ENCODE measurements at regions not wholly inside any gene's neighbourhood (a gene's known extent, or its start where the extent isn't known, plus 50 kb on each side); places are given as distances from the start of the nearest gene placed in this dataset.

DNA sequence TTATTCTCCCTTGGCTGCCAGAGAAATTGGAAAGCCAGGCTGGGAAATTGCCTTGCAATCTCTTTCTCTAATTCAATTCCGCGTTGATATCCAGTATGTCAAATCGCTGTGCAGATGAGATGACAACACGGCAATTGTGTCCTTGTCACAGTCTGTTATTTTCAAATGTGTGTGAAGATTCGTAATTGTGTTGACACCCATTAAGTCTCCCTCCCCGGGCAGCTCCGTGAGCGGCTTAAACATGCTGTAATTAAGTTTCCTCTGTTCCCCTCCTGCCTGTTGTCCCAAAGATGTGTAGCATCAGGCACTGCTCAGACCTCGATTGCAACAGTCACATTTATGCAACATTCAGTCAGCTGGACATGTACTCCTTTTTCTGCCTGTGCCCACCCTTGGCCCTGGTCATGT is 209.5 kb downstream of the LPIN1 start:
- DNase-seq, result no peak

DNA sequence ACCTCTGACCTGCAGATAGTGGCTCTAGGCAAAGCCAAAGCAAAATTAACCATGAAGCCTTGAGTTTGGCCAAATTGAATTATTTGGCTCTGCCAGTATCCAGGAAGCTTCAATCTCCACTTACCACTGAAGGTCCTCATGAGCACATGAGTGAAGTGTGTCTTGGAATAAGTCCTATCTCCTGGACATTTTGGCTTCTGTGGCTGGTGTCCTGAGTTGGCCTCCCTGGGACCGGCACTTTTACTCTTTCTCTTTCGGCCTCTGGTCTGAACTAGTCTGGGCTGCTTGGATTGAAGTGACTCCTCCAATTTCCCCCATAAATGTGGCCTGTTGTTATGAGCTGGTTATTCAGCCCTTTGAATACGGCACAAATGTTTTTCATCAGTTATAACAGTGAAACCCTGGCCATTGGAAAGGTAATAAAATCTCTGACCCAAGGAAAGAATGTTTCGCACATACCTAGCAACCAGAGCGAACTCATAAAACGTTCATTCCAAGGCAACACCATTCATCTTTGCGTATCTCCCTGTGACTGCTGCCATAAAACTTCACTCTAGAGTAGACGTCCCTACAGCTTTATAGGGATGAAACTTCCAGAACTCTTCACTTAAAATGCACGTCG is 216.4 kb downstream of the LPIN1 start:
- no peak for DNase-seq

DNA sequence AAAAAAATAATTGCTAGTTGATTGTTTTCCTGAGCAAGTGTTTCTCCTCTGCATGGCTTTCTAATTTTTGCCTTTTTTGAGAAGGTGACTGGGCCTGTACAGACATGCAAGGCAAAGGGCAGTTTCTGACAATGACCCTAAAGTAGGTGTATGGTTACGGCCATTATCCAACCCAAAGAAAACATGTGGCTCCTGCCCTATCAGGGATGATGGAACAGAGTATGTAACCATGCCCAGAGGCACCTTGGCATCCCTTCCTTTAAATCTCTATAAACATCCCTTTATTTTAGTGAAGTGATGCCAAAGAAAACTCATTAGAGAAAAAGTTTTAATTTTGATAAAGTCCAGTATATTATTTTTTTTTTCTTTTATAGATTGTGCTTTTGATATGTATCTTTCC is 217.5 kb downstream of the LPIN1 start:
- DNase-seq, result no peak

DNA sequence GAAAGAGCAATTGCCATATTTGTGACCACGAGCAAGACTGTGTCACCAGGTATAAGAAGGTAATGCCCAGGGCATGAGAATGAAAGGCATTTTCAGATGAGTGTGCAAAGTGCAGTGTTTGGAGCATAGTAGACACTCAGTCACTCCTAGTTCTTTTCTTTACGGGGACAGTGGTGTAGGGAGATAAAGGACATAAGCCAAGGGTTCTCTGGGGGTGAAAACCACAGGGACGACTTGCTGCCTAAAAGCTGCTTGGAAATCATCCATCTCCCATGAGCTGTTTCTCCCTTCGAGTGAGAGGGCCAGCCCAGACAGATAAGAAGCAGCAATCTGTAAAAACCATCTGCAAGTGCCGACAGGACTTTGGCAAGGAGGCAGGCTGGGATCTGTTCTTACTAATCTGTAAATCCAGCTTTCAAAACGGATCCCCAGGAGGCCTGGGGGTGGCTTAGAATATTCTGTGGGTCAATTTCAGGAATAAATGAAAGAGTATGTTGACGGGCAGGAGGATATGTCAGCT is 221.6 kb downstream of the LPIN1 start:
- no peak for DNase-seq

DNA sequence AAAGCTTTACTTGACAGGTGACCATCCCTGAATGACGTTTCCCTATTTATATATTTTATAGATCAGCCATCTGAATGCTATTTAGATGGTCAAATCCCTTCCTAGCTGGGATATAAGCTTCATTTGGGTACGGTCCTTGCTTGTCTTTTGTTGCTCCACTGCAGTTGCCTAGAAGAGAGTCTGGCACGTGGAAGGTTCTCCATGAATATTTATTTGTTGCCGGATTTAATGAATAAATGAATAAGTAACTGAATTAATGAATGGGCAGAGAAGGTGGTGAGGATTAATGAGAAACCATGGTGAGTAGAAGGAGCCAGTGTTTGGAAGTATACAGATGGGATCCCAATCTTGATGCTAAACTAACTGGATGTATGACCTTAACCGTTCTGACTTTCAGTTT is 222.1 kb downstream of the LPIN1 start:
- no peak for DNase-seq

DNA sequence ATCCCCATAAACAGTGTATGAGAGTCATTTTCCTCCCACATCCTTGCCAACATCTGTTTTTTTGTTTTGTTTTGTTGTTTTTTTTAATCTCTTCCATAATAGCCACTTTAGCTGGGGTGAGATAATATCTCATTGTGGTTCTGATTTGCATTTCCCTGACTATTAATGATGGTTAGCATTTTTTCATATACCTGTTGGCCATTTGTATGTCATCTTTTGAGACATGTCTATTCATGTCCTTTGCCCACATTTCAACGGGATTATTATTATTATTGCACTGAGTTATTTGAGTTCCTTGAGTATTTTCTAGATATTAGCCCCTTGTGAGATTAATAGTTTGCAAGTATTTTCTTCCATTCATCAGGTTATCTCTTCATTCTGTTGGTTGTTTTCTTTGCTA is 223.3 kb downstream of the LPIN1 start:
- no peak for DNase-seq

DNA sequence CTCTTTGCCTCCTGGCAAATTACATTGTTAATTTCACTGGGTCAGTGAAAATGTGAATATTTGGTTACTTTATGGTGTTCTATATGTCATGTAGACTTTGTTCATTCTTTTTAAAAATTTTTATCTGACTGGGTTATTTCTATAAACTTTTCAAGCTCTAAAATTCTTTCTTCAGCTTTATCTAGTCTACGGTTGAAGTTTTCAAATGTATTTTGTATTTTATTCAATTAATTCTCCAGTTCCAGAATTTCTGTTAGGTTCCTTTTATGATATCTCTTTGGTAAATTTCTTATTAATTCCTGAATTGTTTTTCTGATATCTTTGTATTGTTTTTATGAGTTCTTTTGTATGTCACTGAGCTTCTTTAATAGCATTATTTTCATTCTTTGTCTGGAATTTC is 228.1 kb downstream of the LPIN1 start:
- DNase-seq, result no peak

DNA sequence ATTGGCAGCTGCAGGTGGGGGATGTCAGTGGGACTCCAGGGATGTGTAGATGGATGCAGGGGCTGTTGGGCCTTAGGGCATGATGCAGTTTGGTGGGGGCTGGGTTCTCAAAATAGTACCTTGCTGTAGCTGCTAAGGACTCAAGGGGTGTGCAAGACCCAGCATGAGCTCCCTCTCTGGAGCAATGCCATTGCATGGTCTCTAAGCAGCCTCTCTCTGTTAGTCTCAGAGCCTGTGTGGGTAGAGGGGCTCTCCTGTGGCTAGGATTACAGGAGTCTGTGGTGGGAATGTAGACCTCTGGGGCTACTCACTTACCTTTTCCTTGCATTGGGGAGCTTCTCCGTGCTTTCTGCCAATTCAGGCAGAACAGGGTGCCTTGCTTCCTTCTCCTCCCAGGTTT is 228.9 kb downstream of the LPIN1 start:
- DNase-seq, result no peak

DNA sequence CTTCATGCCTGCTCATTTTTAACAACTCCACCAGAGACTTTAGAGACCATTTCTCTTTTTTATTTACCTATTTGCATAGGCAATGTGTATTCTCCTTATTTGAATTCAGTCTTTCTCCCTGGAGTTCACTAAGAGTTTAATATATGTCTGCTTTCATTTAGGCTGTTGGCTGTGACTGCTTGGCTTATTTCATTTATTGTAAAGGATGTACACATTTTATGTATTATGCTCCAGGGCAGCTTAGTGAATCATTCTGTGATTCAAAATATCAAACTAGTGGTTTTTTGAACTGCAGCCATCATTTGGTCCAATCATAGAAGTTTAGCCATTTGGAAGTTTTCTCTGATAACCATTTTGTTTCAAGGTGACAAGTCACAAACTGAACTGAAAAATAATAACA is 229.6 kb downstream of the LPIN1 start:
- no peak for DNase-seq

DNA sequence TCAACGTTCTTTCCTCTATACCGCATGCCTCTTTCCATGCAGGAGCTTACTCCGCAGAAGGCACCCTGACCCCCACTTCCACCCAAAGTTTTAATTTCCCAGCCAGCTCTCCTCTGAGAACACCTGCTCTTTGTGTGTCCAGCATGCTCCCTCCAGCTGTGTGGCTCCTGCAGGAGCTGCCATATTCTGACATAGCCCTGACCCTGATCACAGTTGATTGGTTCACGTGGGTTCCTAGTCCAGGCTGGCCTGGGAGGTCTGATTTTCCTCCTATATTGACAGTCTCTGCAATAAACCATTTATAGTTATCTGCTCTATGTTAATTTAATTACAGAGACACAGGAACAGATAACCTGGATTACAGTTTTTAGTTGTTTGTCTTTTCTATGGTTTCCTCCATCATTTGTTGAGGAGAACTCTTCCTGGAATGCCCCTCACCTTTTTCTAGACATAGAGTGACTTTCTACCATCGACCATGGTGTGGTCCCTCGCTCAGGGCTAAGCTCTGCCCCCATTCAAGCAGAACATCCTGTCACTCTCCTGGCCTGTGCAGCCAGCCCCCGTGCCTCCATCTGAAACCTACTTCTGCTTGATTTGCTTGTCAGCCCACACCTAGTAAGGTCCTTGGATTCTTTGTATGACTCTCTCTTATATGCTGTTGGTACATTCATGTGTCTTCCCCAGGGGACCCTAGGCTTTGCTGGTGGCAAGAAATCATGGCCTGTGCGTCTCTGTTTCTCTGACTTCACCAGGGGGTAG is 231.5 kb downstream of the LPIN1 start:
- DNase-seq, result no peak

DNA sequence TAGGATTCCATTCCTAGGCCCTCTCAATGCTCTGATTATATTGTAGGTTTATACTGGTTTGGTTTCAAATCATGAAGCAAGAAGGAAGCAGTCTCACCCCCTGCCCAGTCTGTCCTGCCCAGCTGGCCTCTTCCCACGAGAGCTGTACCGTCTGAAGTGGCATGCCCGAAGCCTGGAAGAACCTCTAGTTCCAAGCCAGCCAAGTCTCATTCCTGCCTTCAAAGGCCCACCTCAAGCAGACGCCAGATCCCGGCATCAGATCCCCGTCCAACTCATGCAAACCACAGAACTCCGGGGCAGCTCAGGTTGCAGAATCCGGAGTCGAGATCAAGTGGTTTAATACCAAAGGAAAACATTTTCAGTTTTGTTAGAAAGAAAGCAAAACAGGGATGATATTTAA is 234.4 kb downstream of the LPIN1 start:
- DNase-seq, result no peak

DNA sequence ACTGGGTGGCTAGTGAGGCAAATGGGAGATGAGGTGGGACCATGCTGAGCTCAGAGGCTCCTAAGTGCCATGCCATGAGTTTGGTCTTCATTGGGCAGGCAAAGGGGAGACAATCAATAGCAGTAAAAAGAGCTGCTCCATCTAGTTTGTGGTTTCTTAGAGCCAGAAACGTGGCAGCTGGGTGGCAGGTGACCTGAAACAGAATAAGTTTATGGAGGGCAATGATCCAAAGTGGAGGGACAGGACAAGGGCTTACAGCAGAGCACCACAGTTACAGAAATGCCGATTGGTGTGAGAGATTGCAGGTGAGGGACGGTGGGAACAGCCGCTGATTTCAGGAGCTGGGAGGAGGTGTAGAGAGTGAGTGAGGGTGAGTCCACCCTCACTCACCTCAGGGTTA is 237.0 kb downstream of the LPIN1 start:
- DNase-seq, result no peak

DNA sequence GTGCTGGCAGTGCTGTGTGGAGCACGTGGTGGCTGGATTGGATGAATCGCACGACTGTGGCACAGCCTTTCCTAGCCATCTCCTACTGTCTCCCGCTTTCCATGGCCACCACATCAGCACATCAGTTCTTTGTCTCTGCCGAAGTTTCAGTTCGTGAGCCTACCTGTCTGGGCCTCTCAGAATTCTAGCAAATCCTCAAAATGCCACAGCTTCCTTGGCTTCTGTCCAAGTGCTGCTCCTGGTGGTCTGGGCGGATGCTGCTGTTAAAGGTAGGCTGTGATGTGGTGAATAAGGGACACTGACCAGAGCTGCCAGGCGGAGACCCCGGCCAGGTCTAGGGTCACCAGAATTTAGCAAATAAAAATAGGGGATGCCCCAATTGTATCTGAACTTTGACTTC is 237.4 kb downstream of the LPIN1 start:
- no peak for DNase-seq

DNA sequence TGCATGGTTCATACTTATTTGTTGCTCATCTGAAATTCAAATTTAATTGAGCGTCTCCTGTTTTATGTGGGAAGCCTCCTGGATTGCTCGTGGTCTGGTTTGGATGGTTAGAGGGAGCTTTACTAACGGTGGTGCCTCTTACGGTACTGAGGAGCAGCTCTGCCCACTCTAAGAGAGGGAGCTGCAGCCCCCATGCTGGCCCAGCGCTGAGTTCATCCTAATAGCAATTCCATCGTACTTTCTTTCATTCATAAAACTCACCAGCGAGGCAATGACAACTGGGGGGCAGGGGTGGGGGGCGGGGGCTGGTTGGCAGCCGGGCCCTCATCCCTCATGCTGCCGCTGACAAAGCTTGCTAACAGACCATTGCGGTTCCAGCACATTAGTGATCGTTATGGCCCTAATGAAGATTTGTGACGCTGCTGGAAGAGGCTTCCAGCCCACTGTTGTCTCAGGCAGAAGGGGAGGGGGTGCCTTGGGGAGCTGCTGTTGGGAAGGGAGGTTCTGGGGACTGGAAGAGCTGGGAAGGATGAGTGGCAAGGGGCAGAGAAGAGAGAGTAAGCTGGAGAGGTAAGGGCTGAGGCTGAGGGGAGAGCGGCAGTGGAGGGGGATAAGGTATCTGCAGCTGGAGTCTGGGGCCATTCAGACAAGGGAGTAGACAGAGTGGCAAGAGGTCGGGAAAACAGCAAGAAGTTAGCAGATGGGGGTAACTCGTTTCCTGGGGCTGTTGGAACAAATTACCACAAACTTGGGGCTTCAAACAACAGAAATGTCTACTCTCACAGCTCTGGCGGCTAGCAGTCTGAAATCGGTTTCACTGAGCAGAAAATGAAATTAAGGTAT is 238.1 kb downstream of the LPIN1 start:
- no peak for DNase-seq

DNA sequence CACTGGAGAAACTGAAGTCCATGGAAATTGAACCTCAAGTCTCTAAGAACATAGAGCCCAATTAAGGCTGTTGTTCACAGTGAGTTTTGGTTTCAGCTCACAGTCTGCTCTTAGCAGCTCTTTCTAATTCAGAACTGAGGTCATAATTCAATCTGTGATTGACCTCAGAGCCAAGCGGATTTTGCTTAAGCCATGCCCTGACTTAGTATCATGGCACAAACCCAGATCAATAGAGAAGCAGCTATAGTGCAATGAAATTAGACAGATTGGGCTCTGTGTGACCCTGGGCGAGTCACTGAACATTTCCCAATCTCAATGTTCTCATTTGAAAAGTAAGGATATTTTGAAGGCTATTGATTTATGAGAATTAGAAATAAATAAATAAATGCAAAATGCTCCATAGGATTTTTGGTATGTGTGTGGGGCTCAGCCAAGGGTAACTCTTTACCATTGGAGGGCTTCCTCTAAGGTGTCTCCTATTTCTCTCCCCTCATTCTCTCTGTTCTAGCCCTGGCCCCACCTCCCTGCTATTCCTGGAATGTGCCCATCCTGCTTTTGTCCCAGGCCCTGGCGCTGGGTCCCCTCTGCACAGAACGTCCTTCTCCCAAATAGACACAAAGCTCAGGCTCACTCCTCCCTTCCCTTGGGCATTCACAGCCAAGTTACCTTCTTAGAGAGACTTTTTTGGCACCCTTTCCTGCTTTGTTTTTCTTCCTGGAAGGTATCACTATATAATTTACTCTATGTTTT is 239.6 kb downstream of the LPIN1 start:
- DNase-seq, result no peak

DNA sequence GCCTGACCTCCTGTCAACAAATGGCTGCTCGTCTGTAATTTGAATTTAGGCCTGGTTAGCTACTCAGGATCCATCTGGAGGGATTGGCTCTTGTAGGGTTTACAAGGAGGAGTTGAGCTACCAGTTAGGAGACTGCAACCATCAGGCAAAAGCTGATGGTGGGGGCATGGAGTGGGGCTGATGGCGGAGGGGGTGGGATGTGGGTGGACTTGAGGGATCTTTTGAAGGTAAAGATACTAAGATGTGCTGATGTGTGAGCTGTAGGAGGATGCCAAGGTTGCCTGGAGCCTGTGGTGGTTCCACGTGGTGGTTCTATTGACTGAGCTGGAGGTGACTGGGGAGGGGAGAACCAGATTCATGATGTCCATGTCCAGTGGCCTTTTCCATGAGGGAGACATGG is 240.7 kb downstream of the LPIN1 start:
- no peak for DNase-seq

DNA sequence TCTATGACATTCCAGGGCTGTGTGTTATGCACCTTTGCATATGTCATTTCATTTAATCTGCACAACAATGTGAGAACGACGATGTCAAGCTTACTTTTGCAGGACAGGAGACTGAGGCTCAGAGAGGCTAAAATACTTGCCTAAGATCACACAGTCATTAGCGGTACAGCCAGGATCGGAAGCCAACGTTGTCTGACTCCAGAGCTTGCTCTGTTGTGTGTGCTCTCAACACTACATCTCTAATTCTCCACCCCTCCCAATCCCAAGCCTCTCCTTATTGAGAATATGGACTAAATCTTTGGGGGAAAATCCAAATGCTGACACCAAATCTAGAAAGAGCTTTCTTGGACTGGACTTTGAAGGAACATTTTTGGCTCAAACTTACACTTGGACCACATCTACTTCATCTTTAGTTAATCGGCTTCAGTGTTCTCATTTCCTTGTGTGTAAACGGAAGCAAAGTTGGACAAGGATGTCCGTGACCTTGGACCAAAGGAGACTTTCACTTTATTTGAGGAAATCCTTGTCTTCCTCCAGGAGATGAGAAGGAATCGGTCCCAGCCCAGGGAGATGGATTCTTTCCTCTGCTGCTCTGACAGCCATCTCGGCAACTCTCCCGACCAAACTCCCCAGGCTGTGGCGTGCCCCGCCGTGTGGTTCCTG is 242.4 kb downstream of the LPIN1 start:
- no peak for DNase-seq

DNA sequence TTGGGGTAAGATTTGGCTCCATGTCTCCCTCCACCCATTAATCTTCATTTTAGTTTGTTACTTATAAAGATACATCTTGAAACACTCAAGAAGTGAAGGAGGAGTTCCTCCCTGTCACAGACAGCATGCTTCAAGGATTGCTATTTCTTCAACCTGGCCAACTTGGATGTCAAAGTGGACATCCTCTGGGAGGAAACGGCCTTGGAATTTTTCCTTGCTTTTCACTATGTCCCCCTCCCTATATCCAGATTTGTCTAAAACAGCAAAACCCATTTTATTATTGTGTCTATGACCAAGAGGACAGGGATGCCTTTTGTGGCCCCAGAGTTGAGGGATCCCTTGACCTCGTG is 242.9 kb downstream of the LPIN1 start:
- DNase-seq, result no peak

DNA sequence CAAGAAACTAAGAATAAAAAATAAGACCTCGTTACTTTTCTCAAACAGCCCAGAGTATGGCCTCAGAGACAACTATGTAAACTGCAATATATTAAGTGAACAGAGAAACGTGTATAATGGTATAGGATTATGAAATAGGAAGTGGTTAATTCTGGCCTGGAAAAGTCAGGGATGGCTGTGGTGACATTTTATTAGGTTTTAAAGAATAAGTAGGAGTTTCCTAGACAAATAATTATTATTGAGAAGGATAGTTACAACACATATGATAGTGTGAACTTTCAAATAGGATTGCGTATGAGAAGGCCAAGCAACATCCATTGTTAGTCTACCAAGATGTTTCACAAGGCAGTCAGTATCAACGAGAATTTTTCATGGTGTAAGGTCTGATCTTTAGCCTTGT is 244.1 kb downstream of the LPIN1 start:
- DNase-seq, result no peak

DNA sequence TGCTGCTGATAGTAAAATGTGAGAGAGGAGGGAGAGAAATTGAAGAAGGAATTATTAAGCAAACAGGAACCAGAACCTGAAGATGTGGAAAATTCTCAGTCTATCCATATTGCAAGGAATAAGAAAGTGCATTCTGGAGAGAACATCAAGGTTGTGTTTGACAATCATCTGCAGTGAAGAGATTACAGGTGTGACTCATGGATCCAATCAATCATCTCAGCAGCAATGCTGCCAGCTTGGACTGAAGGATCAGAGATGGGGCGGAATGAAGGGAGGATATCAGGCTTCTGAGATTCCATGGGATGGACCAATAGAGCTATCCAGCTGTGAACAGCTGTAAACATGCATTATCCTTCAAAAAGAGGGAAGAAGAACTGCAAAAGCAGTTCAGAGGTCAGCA is 247.3 kb downstream of the LPIN1 start:
- DNase-seq, result no peak

DNA sequence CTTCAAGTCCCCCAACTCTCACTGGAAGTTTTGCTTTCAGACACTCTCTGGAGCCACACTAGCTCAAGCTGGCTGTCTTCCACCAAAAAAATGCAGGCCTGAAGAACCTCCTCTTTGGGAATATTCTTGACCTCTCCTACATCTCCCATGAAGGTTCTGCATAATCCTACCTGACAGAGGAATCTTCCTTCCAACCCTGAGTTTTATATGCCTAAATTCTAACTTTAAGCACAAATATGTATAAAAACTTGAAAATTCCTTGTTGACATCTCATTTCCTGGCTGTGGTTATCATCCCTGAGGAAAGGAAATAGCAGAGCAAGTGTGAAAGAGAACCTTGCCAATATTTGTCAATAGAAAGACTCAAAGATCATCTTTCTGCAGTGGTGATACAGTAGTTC is 249.0 kb downstream of the LPIN1 start:
- no peak for DNase-seq

DNA sequence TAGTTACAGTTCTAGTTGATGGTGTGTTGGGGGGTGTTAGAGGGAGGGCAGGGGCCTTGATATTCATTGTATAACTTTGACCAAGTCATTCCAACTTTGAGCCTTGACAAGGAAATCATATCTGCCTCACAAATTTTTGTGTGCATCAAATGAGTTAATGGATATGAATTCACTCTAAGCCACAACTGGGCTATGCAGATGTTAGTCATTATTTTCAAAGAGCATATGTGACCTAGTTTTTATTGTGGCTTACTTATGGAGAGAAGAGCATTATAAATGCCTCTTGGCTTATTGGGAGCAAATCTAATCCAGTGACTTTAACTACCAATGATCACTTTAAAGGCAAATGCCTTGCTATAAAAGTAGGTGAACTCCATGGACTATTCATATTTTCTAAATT is 250.2 kb downstream of the LPIN1 start:
- no peak for DNase-seq

DNA sequence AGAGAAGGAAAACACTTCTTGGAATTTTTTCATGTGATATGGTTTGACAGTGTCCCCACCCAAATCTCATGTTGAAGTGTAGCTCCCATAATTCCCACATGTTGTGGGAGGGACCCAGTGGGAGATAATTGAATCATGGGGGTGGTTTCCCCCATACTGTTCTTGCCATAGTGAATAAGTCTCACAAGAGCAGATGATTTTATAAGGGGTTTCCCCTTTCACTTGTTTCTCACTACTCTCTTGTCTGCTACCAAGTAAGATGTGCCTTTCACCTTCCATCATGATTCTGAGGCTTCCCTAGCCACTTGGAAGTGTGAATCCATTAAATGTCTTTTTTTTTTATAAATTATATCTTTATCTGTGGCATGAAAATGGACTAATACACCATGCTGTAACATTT is 250.7 kb downstream of the LPIN1 start:
- DNase-seq, result no peak

Measured in NCI-H2029 (cell line).